Lower lobe of right lung (tissue), 2 donors: ENCODE measurements at regions not wholly inside any gene's neighbourhood (a gene's known extent, or its start where the extent isn't known, plus 50 kb on each side); places are given as distances from the start of the nearest gene placed in this dataset.

Experiments
- ATAC-seq, 2 donors: fragments of 200-7000 bp; cut with Tn5 transposase; one replicate each; pipeline ENCODE4 v1.9.1; 2020 to 2022; ENCODE audit warnings: mild to moderate bottlenecking in 2 of 2, moderate library complexity in 2 of 2
- DNase-seq: peaks from one replicate; pipeline ENCODE4 v3.0.0-alpha.2; 2020
- H3K27ac ChIP-seq: fragments of 200-600 bp; one replicate; pipeline ENCODE4 v1.8.0; 2022
- H3K27me3 ChIP-seq: fragments of 200-600 bp; one replicate; pipeline ENCODE4 v1.8.0; 2022; ENCODE audit warnings: low read depth
- H3K36me3 ChIP-seq: fragments of 200-600 bp; one replicate; pipeline ENCODE4 v1.8.0; 2022; ENCODE audit warnings: mild to moderate bottlenecking
- H3K4me1 ChIP-seq: fragments of 200-600 bp; one replicate; pipeline ENCODE4 v1.8.0; 2022
- H3K4me3 ChIP-seq: fragments of 200-600 bp; one replicate; pipeline ENCODE4 v1.8.0; 2022; ENCODE audit warnings: mild to moderate bottlenecking
- H3K9me3 ChIP-seq: fragments of 200-600 bp; one replicate; pipeline ENCODE4 v1.8.0; 2022
- intact Hi-C: fragments of 100-400 bp; cut with DNase I; formaldehyde crosslinking; loops from one replicate; pipeline ENCODE4 v1.11.0; 2022
- TF ChIP-seq, protein P1 (sequence below): fragments of 200-600 bp; IDR thresholded peaks from one replicate; pipeline ENCODE4 v1.8.0; 2022; ENCODE audit warnings: antibody characterized with exemption, mild to moderate bottlenecking
- donor health status: DM: no; HTN: yes; CAD: no; lungs with severe emphysema.

GRCh38 chr1:191595170-191595569, 563.1 kb upstream of the RGS18 start:
- DNase-seq (no peak), ATAC-seq (no peak)
- Histone ChIP-seq H3K4me1 (no peaks in the 10 kb centered on the region), H3K36me3 (no peaks in the 10 kb centered on the region), H3K27me3 (no peaks in the 10 kb centered on the region), H3K4me3 (no peak overlapping the region), H3K27ac (no peak overlapping the region), H3K9me3 (no peaks in the 10 kb centered on the region)
- intact Hi-C loops, result no loop called here
- TF ChIP-seq, protein P1, sequence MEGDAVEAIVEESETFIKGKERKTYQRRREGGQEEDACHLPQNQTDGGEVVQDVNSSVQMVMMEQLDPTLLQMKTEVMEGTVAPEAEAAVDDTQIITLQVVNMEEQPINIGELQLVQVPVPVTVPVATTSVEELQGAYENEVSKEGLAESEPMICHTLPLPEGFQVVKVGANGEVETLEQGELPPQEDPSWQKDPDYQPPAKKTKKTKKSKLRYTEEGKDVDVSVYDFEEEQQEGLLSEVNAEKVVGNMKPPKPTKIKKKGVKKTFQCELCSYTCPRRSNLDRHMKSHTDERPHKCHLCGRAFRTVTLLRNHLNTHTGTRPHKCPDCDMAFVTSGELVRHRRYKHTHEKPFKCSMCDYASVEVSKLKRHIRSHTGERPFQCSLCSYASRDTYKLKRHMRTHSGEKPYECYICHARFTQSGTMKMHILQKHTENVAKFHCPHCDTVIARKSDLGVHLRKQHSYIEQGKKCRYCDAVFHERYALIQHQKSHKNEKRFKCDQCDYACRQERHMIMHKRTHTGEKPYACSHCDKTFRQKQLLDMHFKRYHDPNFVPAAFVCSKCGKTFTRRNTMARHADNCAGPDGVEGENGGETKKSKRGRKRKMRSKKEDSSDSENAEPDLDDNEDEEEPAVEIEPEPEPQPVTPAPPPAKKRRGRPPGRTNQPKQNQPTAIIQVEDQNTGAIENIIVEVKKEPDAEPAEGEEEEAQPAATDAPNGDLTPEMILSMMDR, result no peak

GRCh38 chr1:191608367-191608766, 549.9 kb upstream of the RGS18 start:
- Histone ChIP-seq H3K9me3 (no peaks in the 10 kb centered on the region), H3K27ac (no peak overlapping the region), H3K27me3 (no peaks in the 10 kb centered on the region), H3K36me3 (no peaks in the 10 kb centered on the region), H3K4me3 (no peak overlapping the region), H3K4me1 (no peaks in the 10 kb centered on the region)
- intact Hi-C loops, result no loop called here
- TF ChIP-seq, protein P1, result no peak
- no peak for ATAC-seq
- no peak for DNase-seq

DNA sequence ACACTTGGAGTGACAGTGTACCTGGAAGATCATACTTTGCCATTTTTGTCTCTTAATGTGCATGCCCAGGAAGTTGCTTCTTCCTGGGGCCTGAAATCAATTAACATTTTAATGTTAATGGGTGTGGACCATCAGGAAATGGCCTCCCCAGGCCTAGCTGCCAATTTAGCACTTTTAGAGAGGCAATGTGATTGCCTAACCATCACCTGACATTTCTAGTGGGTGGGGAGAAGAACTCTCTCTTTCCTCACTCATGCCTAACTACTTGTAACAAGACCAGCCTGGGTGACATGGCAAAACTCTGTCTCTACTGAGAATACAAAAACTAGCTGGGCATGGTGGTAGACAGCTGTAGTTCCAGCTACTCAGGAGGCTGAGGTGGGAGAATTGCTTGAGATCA, 549.0 kb upstream of the RGS18 start:
- ATAC-seq, result no peak
- DNase-seq, result no peak
- Histone ChIP-seq H3K36me3 (no peaks in the 10 kb centered on the region), H3K27ac (no peak overlapping the region), H3K9me3 (no peaks in the 10 kb centered on the region), H3K27me3 (no peaks in the 10 kb centered on the region), H3K4me1 (no peaks in the 10 kb centered on the region), H3K4me3 (no peak overlapping the region)
- TF ChIP-seq, protein P1, result no peak
- intact Hi-C loops, result no loop called here

- no peaks in the 10 kb centered on the region for H3K9me3 ChIP-seq
- ATAC-seq, result no peak
- TF ChIP-seq, protein P1, result no peak
- no peak for DNase-seq
- no peaks in the 10 kb centered on the region for H3K4me1 ChIP-seq
- H3K27ac ChIP-seq, result no peak overlapping the region
- H3K27me3 ChIP-seq, result no peaks in the 10 kb centered on the region
- no peaks in the 10 kb centered on the region for H3K36me3 ChIP-seq
- no peak overlapping the region for H3K4me3 ChIP-seq
- intact Hi-C loops, result no loop called here
Measured at GRCh38 chr1:191615101-191615821, 543.0 kb upstream of the RGS18 start.

DNA sequence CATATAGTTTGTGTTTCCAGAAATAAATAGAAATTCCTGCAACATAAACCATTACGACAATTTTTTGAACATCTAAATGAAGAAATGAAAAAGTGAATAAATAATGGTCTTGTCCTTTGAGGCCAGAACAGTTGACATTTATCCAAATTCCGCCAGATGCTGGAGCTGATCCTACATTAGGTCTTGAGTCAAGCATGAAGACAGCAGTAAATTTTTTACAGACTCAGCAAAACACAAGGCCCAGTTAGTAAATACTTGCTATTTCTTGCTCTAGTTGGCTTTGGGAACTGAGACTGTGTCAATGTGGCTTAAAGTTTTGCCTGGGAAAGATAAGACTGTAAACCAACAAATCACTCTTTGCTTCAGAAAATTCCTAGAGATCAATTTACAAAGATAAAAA, 540.1 kb upstream of the RGS18 start:
- DNase-seq, result no peak
- no peaks in the 10 kb centered on the region for H3K36me3 ChIP-seq
- intact Hi-C loops, result no loop called here
- no peak overlapping the region for H3K27ac ChIP-seq
- H3K27me3 ChIP-seq, result no peaks in the 10 kb centered on the region
- ATAC-seq, result no peak
- H3K9me3 ChIP-seq, result no peaks in the 10 kb centered on the region
- no peaks in the 10 kb centered on the region for H3K4me1 ChIP-seq
- H3K4me3 ChIP-seq, result no peak overlapping the region
- TF ChIP-seq, protein P1, result no peak
